Keratinocyte (primary cell): ENCODE measurements at regions not wholly inside any gene's neighbourhood (a gene's known extent, or its start where the extent isn't known, plus 50 kb on each side); places are given as distances from the start of the nearest gene placed in this dataset.

Source experiments
- CTCF ChIP-seq, 3 experiments: IDR thresholded peaks in 1 of 3; conservative IDR thresholded peaks in 1 of 3; optimal IDR thresholded peaks in 1 of 3; 2 replicates in 2 of 3; 3 replicates in 1 of 3; pipeline versions ENCODE3 to v1.5.1; 2011; ENCODE audit warnings: low read length in 3 of 3, mild to moderate bottlenecking in 3 of 3, moderate library complexity in 2 of 3, control low read depth in 1 of 3, inconsistent platforms in 1 of 3; ENCODE audit not compliant: insufficient read depth in 2 of 3; ENCODE audit errors: extremely low read depth in 1 of 3
- EZH2 ChIP-seq: IDR thresholded peaks from one replicate; pipeline ENCODE4 v1.6.1; 2012; ENCODE audit warnings: inconsistent platforms, mild to moderate bottlenecking, low read length, moderate library complexity

DNA sequence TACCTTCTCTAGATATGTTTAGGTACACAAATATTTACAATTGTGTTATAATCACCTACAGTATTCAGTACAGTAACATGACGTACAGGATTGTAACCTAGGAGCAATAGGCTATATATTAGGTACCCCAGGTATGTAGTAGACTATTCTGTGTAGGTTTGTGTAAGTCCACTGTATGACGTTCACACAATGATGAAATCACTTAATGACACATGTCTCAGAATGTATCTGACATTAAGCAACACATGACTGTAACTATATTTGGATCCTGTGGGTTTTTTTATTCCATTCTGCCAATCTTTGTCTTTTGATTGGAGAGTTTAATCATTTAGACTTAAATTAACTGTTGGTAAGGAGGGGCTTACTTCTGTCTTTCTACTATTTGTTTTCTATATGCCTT, 52.1 kb downstream of the STYXL2 start:
- TF ChIP-seq CTCF (optimal IDR thresholded peaks at IDR 0.05 in 1 of 3, IDR thresholded peaks at IDR 0.05 in 1 of 3, conservative IDR thresholded peaks at IDR 0.05 in 1 of 3; ENCODE audit: extremely low read depth in 1 of 3, insufficient read depth in 2 of 3, low read length in 3 of 3) (no peak), EZH2 (no peak)
